ENCODE measurements at regions not wholly inside any gene's neighbourhood (a gene's known extent, or its start where the extent isn't known, plus 50 kb on each side); places are given as distances from the start of the nearest gene placed in this dataset.

GRCh38 chr11:133677387-133677786 is 145.1 kb upstream of the OPCML start:
- no peaks in the 10 kb centered on the region for H3K9me3 ChIP-seq (ENCODE audit: low read depth)
- H3K79me2 ChIP-seq (ENCODE audit: low read depth): no peaks in the 10 kb centered on the region
- Mint-ChIP-seq H3K4me1 (peaks cover 26% of the 10 kb centered on the region), H3K36me3 (no peaks in the 10 kb centered on the region), H3K4me3 (no peak overlapping the region), H3K27ac (no peak overlapping the region), H3K9me3 (no peaks in the 10 kb centered on the region), H3K27me3 (ENCODE audit: insufficient read depth, low read depth) (no peaks in the 10 kb centered on the region)
- H3K4me3 ChIP-seq: no peak overlapping the region
- no peaks in the 10 kb centered on the region for H3F3A ChIP-seq (ENCODE audit: low read depth)
- TF ChIP-seq EZH2phosphoT487 (IDR thresholded peaks at IDR 0.05) (no peak), CTCF (IDR thresholded peaks at IDR 0.05) (no peak), EZH2 (IDR thresholded peaks at IDR 0.05) (no peak)
- no peak for DNase-seq (ENCODE audit: low spot score)
- no peaks in the 10 kb centered on the region for H3K36me3 ChIP-seq
- no peak overlapping the region for H3K27ac ChIP-seq
- no peaks in the 10 kb centered on the region for H3K4me1 ChIP-seq
- H3K9ac ChIP-seq: no peak overlapping the region
- no peaks in the 10 kb centered on the region for H3K27me3 ChIP-seq
- no peaks in the 10 kb centered on the region for H4K20me1 ChIP-seq (ENCODE audit: low read depth)
- no peak overlapping the region for H3K4me2 ChIP-seq
- no peak overlapping the region for H2AFZ ChIP-seq (replicated peaks)

GRCh38 chr11:133676265-133676664 is 144.0 kb upstream of the OPCML start:
- Mint-ChIP-seq H3K36me3 (no peaks in the 10 kb centered on the region), H3K9me3 (no peaks in the 10 kb centered on the region), H3K27ac (no peak overlapping the region), H3K27me3 (ENCODE audit: insufficient read depth, low read depth) (no peaks in the 10 kb centered on the region), H3K4me3 (no peak overlapping the region), H3K4me1 (peaks cover 25% of the 10 kb centered on the region)
- Histone ChIP-seq H4K20me1 (ENCODE audit: low read depth) (no peaks in the 10 kb centered on the region), H3K4me1 (no peaks in the 10 kb centered on the region), H3K79me2 (ENCODE audit: low read depth) (no peaks in the 10 kb centered on the region), H3K27ac (no peak overlapping the region), H3K9ac (no peak overlapping the region), H3K9me3 (ENCODE audit: low read depth) (no peaks in the 10 kb centered on the region), H3K36me3 (no peaks in the 10 kb centered on the region), H3K4me3 (no peak overlapping the region), H3K4me2 (no peak overlapping the region), H2AFZ (replicated peaks) (no peak overlapping the region), H3F3A (ENCODE audit: low read depth) (no peaks in the 10 kb centered on the region), H3K27me3 (no peaks in the 10 kb centered on the region)
- DNase-seq (ENCODE audit: low spot score): no peak
- TF ChIP-seq EZH2phosphoT487 (IDR thresholded peaks at IDR 0.05): no peak

- peak overlapping the region; percentile 53 for H2AFZ ChIP-seq (replicated peaks)
- Mint-ChIP-seq H3K27me3 (ENCODE audit: insufficient read depth, low read depth) (peaks cover 2% of the 10 kb centered on the region), H3K4me1 (peaks cover 29% of the 10 kb centered on the region), H3K36me3 (no peaks in the 10 kb centered on the region), H3K4me3 (no peak overlapping the region), H3K27ac (no peak overlapping the region), H3K9me3 (no peaks in the 10 kb centered on the region)
- H3K27ac ChIP-seq: no peak overlapping the region
- no peaks in the 10 kb centered on the region for H3K27me3 ChIP-seq
- H3F3A ChIP-seq (ENCODE audit: low read depth): no peaks in the 10 kb centered on the region
- TF ChIP-seq EZH2 (IDR thresholded peaks at IDR 0.05): no peak
- no peak for TF ChIP-seq EZH2phosphoT487 (IDR thresholded peaks at IDR 0.05)
- TF ChIP-seq CTCF (IDR thresholded peaks at IDR 0.05): no peak
- H3K9ac ChIP-seq: no peak overlapping the region
- no peak overlapping the region for H3K4me2 ChIP-seq
- H3K79me2 ChIP-seq (ENCODE audit: low read depth): no peaks in the 10 kb centered on the region
- peak; percentile 28 for DNase-seq (ENCODE audit: low spot score)
- no peak overlapping the region for H3K4me3 ChIP-seq
- H4K20me1 ChIP-seq (ENCODE audit: low read depth): no peaks in the 10 kb centered on the region
- H3K9me3 ChIP-seq (ENCODE audit: low read depth): no peaks in the 10 kb centered on the region
- no peaks in the 10 kb centered on the region for H3K4me1 ChIP-seq
- H3K36me3 ChIP-seq: no peaks in the 10 kb centered on the region
These were observed 137.2 kb upstream of the OPCML start for GRCh38 chr11:133669371-133670053.

- Histone ChIP-seq H3K36me3 (no peaks in the 10 kb centered on the region), H3F3A (ENCODE audit: low read depth) (no peaks in the 10 kb centered on the region), H4K20me1 (ENCODE audit: low read depth) (no peaks in the 10 kb centered on the region), H3K4me3 (no peak overlapping the region), H3K27ac (no peak overlapping the region), H2AFZ (replicated peaks) (no peak overlapping the region), H3K9me3 (ENCODE audit: low read depth) (no peaks in the 10 kb centered on the region), H3K27me3 (no peaks in the 10 kb centered on the region), H3K4me1 (peaks cover 10% of the 10 kb centered on the region), H3K79me2 (ENCODE audit: low read depth) (no peaks in the 10 kb centered on the region), H3K4me2 (no peak overlapping the region), H3K9ac (no peak overlapping the region)
- no peaks in the 10 kb centered on the region for H3K9me3 Mint-ChIP-seq
- H3K4me3 Mint-ChIP-seq: no peak overlapping the region
- H3K4me1 Mint-ChIP-seq: peaks cover 36% of the 10 kb centered on the region
- no peak for DNase-seq (ENCODE audit: low spot score)
- no peaks in the 10 kb centered on the region for H3K36me3 Mint-ChIP-seq
- peaks cover 5% of the 10 kb centered on the region for H3K27me3 Mint-ChIP-seq (ENCODE audit: insufficient read depth, low read depth)
- no peak overlapping the region for H3K27ac Mint-ChIP-seq
- TF ChIP-seq EZH2phosphoT487 (IDR thresholded peaks at IDR 0.05) (no peak), EZH2 (IDR thresholded peaks at IDR 0.05) (no peak), CTCF (IDR thresholded peaks at IDR 0.05) (no peak)
These were observed 131.1 kb upstream of the OPCML start for GRCh38 chr11:133663135-133663985.

Data from neural progenitor cell (in vitro differentiated cells).